ENCODE measurements at regions not wholly inside any gene's neighbourhood (a gene's known extent, or its start where the extent isn't known, plus 50 kb on each side); places are given as distances from the start of the nearest gene placed in this dataset.

DNA sequence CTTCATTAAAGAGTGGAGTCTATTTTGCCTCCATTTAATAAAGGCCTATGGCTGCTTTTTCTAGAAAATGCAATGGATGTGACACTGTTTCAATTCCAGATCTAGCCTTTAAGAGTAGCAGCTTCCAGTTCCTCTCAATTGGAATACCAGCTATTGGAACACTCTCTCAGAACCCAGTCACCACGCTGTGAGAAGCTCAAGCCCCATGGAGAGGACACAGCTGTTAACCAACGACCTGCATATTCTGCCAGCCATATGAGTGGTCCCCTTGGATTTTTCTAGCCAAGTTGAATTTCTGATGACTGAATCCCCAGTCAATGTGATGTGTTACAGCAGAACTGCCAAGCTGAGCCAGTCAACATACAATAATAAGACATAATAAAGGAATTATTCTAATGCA, 131.8 kb downstream of the TMTC3 start:
- Mint-ChIP-seq H3K4me3 (no peak overlapping the region), H3K36me3 (no peaks in the 10 kb centered on the region), H3K27ac (no peak overlapping the region), H3K9me3 (peaks cover 0 to 7% (median 0%) of the 10 kb centered on the region in 5 donors), H3K4me1 (no peaks in the 10 kb centered on the region), H3K27me3 (peaks cover 0 to 1% of the 10 kb centered on the region in 2 donors)
- Histone ChIP-seq H3K4me3 (ENCODE audit: low read length) (no peak overlapping the region), H3K9me3 (ENCODE audit: low read length) (no peaks in the 10 kb centered on the region), H3K27me3 (ENCODE audit: insufficient read depth, low read length, poor library complexity, severe bottlenecking) (no peaks in the 10 kb centered on the region), H3K27ac (ENCODE audit: low read depth, low read length) (no peak overlapping the region), H3K4me1 (ENCODE audit: insufficient read depth, low read length) (no peaks in the 10 kb centered on the region), H3K36me3 (ENCODE audit: insufficient read depth, low read length) (no peaks in the 10 kb centered on the region)
- DNase-seq = no peak
- ChIA-PET POLR2A (no interaction called here), CTCF (no interaction called here)

DNA sequence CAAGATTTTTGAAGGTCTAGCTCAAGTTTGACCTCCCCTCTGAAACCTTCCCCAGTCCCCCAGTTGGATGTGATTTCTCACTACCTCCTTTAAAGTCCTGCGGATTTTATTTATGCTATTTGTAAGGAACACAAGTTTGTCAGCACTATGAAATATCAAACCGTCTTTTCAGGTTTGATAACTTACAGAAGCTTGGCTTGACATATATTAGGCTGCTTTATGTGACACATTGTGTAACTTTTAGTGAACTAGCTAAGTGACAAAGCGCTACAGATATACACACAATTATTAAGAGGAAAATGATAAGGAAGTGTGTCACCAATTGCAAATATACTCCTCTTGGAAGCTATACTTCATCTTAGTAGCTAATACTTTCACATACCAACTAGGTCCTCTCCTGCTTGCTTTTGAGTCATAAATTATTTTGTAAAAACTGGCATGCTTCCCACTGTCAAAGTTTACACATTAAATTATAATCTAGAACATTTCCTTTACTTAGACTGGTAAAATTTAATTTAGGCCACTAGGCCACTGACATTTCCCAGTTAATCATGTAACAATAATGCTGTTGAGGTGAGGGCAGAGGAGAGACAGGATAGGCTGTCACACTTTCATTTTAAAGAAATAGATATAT, 149.5 kb downstream of the TMTC3 start:
- POLR2A ChIA-PET = no interaction called here
- H3K27ac ChIP-seq (ENCODE audit: low read depth, low read length) = no peak overlapping the region
- CTCF ChIA-PET = no interaction called here
- H3K36me3 Mint-ChIP-seq = no peaks in the 10 kb centered on the region
- no peaks in the 10 kb centered on the region for H3K27me3 ChIP-seq (ENCODE audit: insufficient read depth, low read length, poor library complexity, severe bottlenecking)
- H3K27ac Mint-ChIP-seq = no peak overlapping the region
- H3K9me3 ChIP-seq (ENCODE audit: low read length) = no peaks in the 10 kb centered on the region
- no peak for DNase-seq
- H3K4me1 Mint-ChIP-seq = no peaks in the 10 kb centered on the region
- no peak overlapping the region for H3K4me3 Mint-ChIP-seq
- no peaks in the 10 kb centered on the region for H3K36me3 ChIP-seq (ENCODE audit: insufficient read depth, low read length)
- H3K9me3 Mint-ChIP-seq = peaks cover 0 to 2% (median 0%) of the 10 kb centered on the region in 5 donors
- H3K4me1 ChIP-seq (ENCODE audit: insufficient read depth, low read length) = no peaks in the 10 kb centered on the region
- no peak overlapping the region for H3K4me3 ChIP-seq (ENCODE audit: low read length)
- no peaks in the 10 kb centered on the region for H3K27me3 Mint-ChIP-seq

DNA sequence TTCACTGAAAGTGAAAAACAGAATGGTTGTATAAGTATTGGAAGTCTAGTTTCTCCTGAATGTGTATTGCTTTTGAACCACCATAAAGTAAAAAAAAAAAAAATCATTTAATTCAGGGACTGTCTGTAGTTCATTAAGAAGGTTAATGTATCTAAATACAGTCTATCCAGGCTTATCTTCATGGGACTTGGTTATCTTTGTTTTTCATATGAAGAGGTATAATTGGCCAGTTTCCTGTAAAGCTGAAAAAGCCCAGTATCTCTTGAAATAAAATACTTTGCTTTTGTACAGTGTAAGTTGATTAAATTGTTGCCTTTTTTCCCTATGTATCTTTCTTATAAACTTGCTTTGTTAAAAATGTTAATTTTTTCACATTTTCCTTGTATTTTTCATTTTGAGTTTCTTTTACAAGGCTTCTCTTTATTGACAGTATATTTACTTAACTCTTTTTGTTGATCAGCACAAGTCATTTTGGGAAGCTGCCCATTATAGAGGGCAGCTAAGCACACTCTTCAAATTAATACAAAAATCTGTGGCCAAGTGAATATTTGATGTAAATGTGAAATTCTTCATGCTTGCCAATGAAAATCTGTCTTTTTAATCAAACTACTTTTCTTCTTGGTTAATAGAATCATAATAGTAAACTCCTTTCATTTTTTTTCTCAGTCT, 156.0 kb downstream of the TMTC3 start:
- no peak for DNase-seq
- POLR2A ChIA-PET = no interaction called here
- CTCF ChIA-PET = no interaction called here
- no peak overlapping the region for H3K27ac ChIP-seq (ENCODE audit: low read depth, low read length)
- H3K4me3 Mint-ChIP-seq = no peak overlapping the region
- H3K27me3 Mint-ChIP-seq = no peaks in the 10 kb centered on the region
- no peaks in the 10 kb centered on the region for H3K4me1 ChIP-seq (ENCODE audit: insufficient read depth, low read length)
- H3K27ac Mint-ChIP-seq = no peak overlapping the region
- no peaks in the 10 kb centered on the region for H3K4me1 Mint-ChIP-seq
- H3K36me3 Mint-ChIP-seq = no peaks in the 10 kb centered on the region
- H3K4me3 ChIP-seq (ENCODE audit: low read length) = no peak overlapping the region
- H3K27me3 ChIP-seq (ENCODE audit: insufficient read depth, low read length, poor library complexity, severe bottlenecking) = no peaks in the 10 kb centered on the region
- H3K9me3 ChIP-seq (ENCODE audit: low read length) = no peaks in the 10 kb centered on the region
- no peaks in the 10 kb centered on the region for H3K36me3 ChIP-seq (ENCODE audit: insufficient read depth, low read length)
- H3K9me3 Mint-ChIP-seq = peaks cover 0 to 2% (median 0%) of the 10 kb centered on the region in 5 donors

DNA sequence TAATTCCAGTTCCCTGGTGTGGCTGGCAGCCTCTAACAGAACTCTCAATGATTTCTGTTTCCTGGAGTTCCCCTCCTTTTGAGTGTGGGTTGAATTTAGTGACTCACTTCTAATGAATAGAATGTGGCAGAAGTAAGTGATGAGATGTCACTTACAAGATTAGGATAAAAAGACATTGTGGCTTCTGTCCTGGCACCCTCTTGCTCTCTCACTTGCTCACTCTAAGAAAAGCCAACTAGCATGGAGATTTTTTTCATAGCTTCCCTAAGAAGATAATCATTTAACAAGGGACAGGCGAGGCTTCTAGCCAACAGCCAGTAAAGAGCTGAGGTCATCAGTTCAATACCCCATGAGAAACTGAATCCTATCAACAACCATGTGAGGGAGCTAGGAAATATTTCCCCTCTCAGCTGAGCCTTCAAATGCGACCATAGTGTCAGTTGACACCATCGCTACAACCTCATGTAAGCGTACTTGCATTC, 156.7 kb downstream of the TMTC3 start:
- Mint-ChIP-seq H3K4me1 (no peaks in the 10 kb centered on the region), H3K27ac (no peak overlapping the region), H3K36me3 (no peaks in the 10 kb centered on the region), H3K27me3 (no peaks in the 10 kb centered on the region), H3K9me3 (no peaks in the 10 kb centered on the region), H3K4me3 (no peak overlapping the region)
- ChIA-PET CTCF (no interaction called here), POLR2A (no interaction called here)
- H3K4me3 ChIP-seq (ENCODE audit: low read length) = no peak overlapping the region
- no peaks in the 10 kb centered on the region for H3K36me3 ChIP-seq (ENCODE audit: insufficient read depth, low read length)
- H3K27me3 ChIP-seq (ENCODE audit: insufficient read depth, low read length, poor library complexity, severe bottlenecking) = no peaks in the 10 kb centered on the region
- no peak for DNase-seq
- no peaks in the 10 kb centered on the region for H3K4me1 ChIP-seq (ENCODE audit: insufficient read depth, low read length)
- H3K27ac ChIP-seq (ENCODE audit: low read depth, low read length) = no peak overlapping the region
- no peaks in the 10 kb centered on the region for H3K9me3 ChIP-seq (ENCODE audit: low read length)

DNA sequence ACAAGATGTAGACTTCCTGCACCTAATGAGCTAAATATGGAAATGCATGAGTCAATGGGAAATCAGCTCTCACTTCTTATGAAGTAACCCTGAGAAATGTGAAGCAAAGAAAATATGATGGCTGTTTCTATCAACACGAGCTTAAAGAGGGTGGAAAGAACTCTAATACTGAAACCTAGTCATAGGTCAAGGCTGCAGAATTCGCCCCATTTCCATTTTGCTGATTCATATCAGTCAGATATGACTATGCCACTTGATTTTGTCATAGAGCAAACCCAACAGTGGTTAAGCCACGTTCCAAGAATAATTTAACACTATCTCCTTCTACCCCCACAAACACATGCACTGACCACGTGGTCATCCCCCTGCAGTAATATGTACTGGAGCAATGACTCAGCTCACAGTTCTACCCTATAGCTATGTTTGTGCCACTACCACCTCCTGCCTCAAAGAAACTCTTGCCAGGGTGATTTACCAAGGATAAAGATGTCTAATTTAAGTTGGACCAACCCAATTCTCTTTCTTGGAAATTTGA, 157.5 kb downstream of the TMTC3 start:
- H3K27ac Mint-ChIP-seq = no peak overlapping the region
- H3K4me3 ChIP-seq (ENCODE audit: low read length) = no peak overlapping the region
- H3K4me1 Mint-ChIP-seq = no peaks in the 10 kb centered on the region
- no peak overlapping the region for H3K27ac ChIP-seq (ENCODE audit: low read depth, low read length)
- no peaks in the 10 kb centered on the region for H3K27me3 Mint-ChIP-seq
- no peak for DNase-seq
- no peak overlapping the region for H3K4me3 Mint-ChIP-seq
- CTCF ChIA-PET = no interaction called here
- no peaks in the 10 kb centered on the region for H3K36me3 ChIP-seq (ENCODE audit: insufficient read depth, low read length)
- POLR2A ChIA-PET = no interaction called here
- H3K4me1 ChIP-seq (ENCODE audit: insufficient read depth, low read length) = no peaks in the 10 kb centered on the region
- no peaks in the 10 kb centered on the region for H3K27me3 ChIP-seq (ENCODE audit: insufficient read depth, low read length, poor library complexity, severe bottlenecking)
- H3K36me3 Mint-ChIP-seq = no peaks in the 10 kb centered on the region
- H3K9me3 ChIP-seq (ENCODE audit: low read length) = no peaks in the 10 kb centered on the region
- H3K9me3 Mint-ChIP-seq = no peaks in the 10 kb centered on the region

DNA sequence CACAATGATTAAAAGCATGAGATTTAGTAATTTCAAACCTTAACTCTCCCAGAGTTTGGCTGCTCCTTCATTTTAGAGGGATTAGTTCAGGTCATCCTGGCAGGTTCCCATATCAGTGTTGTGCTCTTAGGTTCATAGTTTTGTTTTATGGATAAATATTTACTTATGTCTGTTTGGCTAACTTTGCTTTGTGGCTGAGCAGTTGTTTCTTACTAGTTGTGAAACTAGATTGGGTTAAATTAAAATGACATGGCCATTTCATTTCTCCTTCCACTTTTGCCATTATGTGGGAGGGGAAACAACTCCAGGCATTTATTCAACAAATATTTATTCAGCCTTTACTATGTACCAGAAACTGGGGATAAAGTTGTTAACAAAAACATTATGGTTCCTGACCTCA, 158.8 kb downstream of the TMTC3 start:
- ChIA-PET CTCF (no interaction called here), POLR2A (no interaction called here)
- H3K27me3 Mint-ChIP-seq = no peaks in the 10 kb centered on the region
- Histone ChIP-seq H3K4me3 (ENCODE audit: low read length) (no peak overlapping the region), H3K9me3 (ENCODE audit: low read length) (no peaks in the 10 kb centered on the region), H3K4me1 (ENCODE audit: insufficient read depth, low read length) (no peaks in the 10 kb centered on the region), H3K36me3 (ENCODE audit: insufficient read depth, low read length) (no peaks in the 10 kb centered on the region), H3K27ac (ENCODE audit: low read depth, low read length) (no peak overlapping the region), H3K27me3 (ENCODE audit: insufficient read depth, low read length, poor library complexity, severe bottlenecking) (no peaks in the 10 kb centered on the region)
- H3K9me3 Mint-ChIP-seq = no peaks in the 10 kb centered on the region
- DNase-seq = no peak
- H3K36me3 Mint-ChIP-seq = no peaks in the 10 kb centered on the region
- no peaks in the 10 kb centered on the region for H3K4me1 Mint-ChIP-seq
- no peak overlapping the region for H3K27ac Mint-ChIP-seq
- no peak overlapping the region for H3K4me3 Mint-ChIP-seq

DNA sequence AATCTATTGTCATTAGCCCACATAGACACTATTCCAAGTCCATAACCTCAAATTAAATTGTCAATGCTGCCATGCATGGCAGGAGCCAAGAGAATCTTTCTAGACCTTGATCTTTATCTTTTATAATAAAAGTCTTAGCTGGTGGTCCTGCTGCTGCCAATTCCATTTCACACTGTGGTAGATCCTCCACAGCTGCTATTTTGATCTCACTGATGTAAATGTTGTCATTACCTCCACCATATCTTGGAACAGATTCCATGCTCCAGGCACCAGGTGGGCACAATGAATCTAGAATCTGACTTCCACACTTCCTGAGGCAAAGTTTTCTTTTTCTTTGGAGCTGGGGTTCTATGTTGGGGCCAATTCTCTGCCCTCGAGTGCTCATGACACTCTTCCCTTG, 161.2 kb downstream of the TMTC3 start:
- no peaks in the 10 kb centered on the region for H3K4me1 ChIP-seq (ENCODE audit: insufficient read depth, low read length)
- Mint-ChIP-seq H3K4me3 (no peak overlapping the region), H3K27ac (no peak overlapping the region), H3K27me3 (no peaks in the 10 kb centered on the region), H3K36me3 (no peaks in the 10 kb centered on the region), H3K9me3 (peaks cover 0 to 3% (median 0%) of the 10 kb centered on the region in 5 donors), H3K4me1 (no peaks in the 10 kb centered on the region)
- POLR2A ChIA-PET = no interaction called here
- H3K4me3 ChIP-seq (ENCODE audit: low read length) = no peak overlapping the region
- H3K9me3 ChIP-seq (ENCODE audit: low read length) = no peaks in the 10 kb centered on the region
- no peaks in the 10 kb centered on the region for H3K36me3 ChIP-seq (ENCODE audit: insufficient read depth, low read length)
- H3K27ac ChIP-seq (ENCODE audit: low read depth, low read length) = no peak overlapping the region
- no peaks in the 10 kb centered on the region for H3K27me3 ChIP-seq (ENCODE audit: insufficient read depth, low read length, poor library complexity, severe bottlenecking)
- CTCF ChIA-PET = no interaction called here
- DNase-seq = no peak

DNA sequence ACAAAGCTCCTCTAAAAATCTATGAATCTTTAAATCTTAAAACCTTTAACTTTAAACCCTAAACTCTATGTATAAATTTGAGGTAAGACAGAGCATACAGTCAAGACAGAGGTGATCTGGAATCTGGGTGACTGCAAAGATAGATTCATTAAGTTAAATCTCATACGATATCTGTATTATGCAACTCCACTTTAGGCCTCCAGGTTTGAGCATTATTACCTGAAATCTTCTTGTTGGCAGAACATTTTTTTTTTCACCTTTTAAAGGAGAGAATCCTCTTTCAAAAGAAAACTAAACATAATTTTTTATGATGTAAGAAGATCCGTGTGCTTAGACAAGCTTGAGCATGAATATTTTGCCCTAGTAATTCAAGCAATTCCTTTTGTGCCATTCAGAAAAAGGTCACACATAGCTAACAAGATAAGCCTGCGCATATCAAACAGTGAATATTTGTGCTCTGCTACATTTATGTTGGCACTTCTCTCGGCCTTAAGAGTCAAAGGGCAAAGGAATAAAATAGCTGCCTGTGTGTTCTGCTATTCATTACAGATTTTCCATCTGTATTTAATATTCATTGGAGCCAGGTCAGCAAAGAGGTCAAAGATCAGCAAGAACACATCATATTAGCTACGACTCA, 163.3 kb downstream of the TMTC3 start:
- Histone ChIP-seq H3K36me3 (ENCODE audit: insufficient read depth, low read length) (no peaks in the 10 kb centered on the region), H3K27ac (ENCODE audit: low read depth, low read length) (no peak overlapping the region), H3K9me3 (ENCODE audit: low read length) (no peaks in the 10 kb centered on the region), H3K4me3 (ENCODE audit: low read length) (no peak overlapping the region), H3K27me3 (ENCODE audit: insufficient read depth, low read length, poor library complexity, severe bottlenecking) (no peaks in the 10 kb centered on the region), H3K4me1 (ENCODE audit: insufficient read depth, low read length) (no peaks in the 10 kb centered on the region)
- H3K9me3 Mint-ChIP-seq = peaks cover 0 to 3% (median 0%) of the 10 kb centered on the region in 5 donors
- H3K36me3 Mint-ChIP-seq = no peaks in the 10 kb centered on the region
- H3K27ac Mint-ChIP-seq = no peak overlapping the region
- POLR2A ChIA-PET = no interaction called here
- H3K27me3 Mint-ChIP-seq = no peaks in the 10 kb centered on the region
- H3K4me1 Mint-ChIP-seq = no peaks in the 10 kb centered on the region
- CTCF ChIA-PET = no interaction called here
- no peak overlapping the region for H3K4me3 Mint-ChIP-seq
- DNase-seq = no peak
